ENCODE measurements at regions not wholly inside any gene's neighbourhood (a gene's known extent, or its start where the extent isn't known, plus 50 kb on each side); places are given as distances from the start of the nearest gene placed in this dataset.

GRCh38 chr20:19918965-19919329 lies 98.2 kb upstream of the NAA20 start (continued):
- peak; percentile 70; the same call in 1 of the 2 replicates for TF ChIP-seq TFAP4 (IDR thresholded peaks at IDR 0.05; ENCODE audit: borderline replicate concordance, low read depth)
- peak; percentile 53; the same call in 1 of the 3 replicates for TF ChIP-seq MXI1 (IDR thresholded peaks at IDR 0.05; ENCODE audit: borderline replicate concordance, low read depth, low read length)
- 0 out of 2 replicates have a peak, but pooled peaks have one; percentile 27 for TF ChIP-seq ZNF274 (CRISPR knock-in tag; IDR thresholded peaks at IDR 0.05)
- TF ChIP-seq ZNF572 (CRISPR knock-in tag; IDR thresholded peaks at IDR 0.05) = 0 out of 2 replicates have a peak, but pooled peaks have one; percentile 17

DNA sequence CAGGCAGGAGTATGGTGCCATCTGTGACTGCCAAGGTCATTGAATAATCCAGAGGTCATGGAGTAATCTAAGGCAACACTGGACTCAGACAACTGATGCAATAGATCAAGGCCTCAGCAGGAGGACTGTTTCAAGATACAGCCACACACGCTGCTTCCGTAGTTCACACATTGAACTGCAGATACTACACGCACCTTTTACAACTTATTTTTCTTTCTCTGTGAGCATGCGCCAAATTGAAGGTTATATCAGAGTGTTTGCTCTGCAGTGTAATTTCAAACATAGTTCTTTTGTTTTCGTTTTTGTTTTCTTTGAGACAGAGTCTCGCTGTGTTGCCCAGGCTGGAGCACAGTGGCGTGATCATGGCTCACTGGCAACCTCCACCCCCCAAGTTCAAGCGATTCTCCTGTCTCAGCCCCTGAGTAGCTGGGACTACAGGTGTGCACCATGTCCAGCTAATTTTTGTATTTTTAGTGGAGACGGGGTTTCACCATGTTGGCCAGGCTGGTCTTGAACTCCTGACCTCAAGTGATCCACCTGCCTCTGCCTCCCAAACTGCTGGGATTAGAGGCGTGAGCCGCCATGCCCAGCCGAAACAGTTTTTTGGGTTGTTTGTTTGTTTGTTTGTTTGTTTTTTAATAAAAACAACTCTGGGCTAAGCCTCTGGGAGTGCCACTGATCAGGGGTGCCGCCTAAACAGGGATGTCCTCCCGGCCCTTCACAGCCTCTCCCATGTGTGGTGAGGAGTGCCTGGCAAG lies 96.6 kb upstream of the NAA20 start:
- ATAC-seq = peak; percentile 59
- TF ChIP-seq SMARCC2 (IDR thresholded peaks at IDR 0.05) = no peak
- no peak for TF ChIP-seq ZFAT (CRISPR knock-in tag; conservative IDR thresholded peaks at IDR 0.05)
- no peak for TF ChIP-seq SMAD9 (CRISPR knock-in tag; IDR thresholded peaks at IDR 0.05)
- TF ChIP-seq, protein P1, sequence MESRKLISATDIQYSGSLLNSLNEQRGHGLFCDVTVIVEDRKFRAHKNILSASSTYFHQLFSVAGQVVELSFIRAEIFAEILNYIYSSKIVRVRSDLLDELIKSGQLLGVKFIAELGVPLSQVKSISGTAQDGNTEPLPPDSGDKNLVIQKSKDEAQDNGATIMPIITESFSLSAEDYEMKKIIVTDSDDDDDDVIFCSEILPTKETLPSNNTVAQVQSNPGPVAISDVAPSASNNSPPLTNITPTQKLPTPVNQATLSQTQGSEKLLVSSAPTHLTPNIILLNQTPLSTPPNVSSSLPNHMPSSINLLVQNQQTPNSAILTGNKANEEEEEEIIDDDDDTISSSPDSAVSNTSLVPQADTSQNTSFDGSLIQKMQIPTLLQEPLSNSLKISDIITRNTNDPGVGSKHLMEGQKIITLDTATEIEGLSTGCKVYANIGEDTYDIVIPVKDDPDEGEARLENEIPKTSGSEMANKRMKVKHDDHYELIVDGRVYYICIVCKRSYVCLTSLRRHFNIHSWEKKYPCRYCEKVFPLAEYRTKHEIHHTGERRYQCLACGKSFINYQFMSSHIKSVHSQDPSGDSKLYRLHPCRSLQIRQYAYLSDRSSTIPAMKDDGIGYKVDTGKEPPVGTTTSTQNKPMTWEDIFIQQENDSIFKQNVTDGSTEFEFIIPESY (CRISPR knock-in tag; IDR thresholded peaks at IDR 0.05) = peak; percentile 81; the same call in 1 of the 2 replicates
- TF ChIP-seq, protein P2, sequence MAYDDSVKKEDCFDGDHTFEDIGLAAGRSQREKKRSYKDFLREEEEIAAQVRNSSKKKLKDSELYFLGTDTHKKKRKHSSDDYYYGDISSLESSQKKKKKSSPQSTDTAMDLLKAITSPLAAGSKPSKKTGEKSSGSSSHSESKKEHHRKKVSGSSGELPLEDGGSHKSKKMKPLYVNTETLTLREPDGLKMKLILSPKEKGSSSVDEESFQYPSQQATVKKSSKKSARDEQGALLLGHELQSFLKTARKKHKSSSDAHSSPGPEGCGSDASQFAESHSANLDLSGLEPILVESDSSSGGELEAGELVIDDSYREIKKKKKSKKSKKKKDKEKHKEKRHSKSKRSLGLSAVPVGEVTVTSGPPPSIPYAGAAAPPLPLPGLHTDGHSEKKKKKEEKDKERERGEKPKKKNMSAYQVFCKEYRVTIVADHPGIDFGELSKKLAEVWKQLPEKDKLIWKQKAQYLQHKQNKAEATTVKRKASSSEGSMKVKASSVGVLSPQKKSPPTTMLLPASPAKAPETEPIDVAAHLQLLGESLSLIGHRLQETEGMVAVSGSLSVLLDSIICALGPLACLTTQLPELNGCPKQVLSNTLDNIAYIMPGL (CRISPR knock-in tag; IDR thresholded peaks at IDR 0.05; ENCODE audit: borderline replicate concordance in 1 of 2, low read depth in 1 of 2) = no peak
- no peak for TF ChIP-seq ARNT (IDR thresholded peaks at IDR 0.05)
- TF ChIP-seq, protein P3, sequence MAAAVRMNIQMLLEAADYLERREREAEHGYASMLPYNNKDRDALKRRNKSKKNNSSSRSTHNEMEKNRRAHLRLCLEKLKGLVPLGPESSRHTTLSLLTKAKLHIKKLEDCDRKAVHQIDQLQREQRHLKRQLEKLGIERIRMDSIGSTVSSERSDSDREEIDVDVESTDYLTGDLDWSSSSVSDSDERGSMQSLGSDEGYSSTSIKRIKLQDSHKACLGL (CRISPR knock-in tag; IDR thresholded peaks at IDR 0.05) = no peak
- TF ChIP-seq ZNF772 (CRISPR knock-in tag; IDR thresholded peaks at IDR 0.05) = 0 out of 2 replicates have a peak, but pooled peaks have one; percentile 50
- TF ChIP-seq NPAS2 (CRISPR knock-in tag; IDR thresholded peaks at IDR 0.05; ENCODE audit: borderline replicate concordance) = no peak

More for the DNA sequence above, 96.6 kb upstream of the NAA20 start:
- in situ Hi-C loops (cut with HindIII; ENCODE audit: extremely low pct_ligation_motif_present, low pct_unique_long_range_greater_than_20kb) (no loop called here), intact Hi-C loops (cut with micrococcal nuclease; ENCODE audit: unreplicated experiment) (loop anchor here (1.0 kb wide), 1 partner anchor 44 kb away; no protein-coding TSS in a partner anchor)
- Histone ChIP-seq H4K20me1 (ENCODE audit: insufficient read depth, low read length) (no peaks in the 10 kb centered on the region), H3K9me3 (ENCODE audit: low read length) (no peaks in the 10 kb centered on the region), H3K4me1 (ENCODE audit: insufficient read depth, low read length) (peaks cover 45% of the 10 kb centered on the region), H3K27me3 (ENCODE audit: control insufficient read depth in 1 of 2, insufficient read depth in 2 of 2, low read length in 2 of 2) (no peaks in the 10 kb centered on the region; a peak in 1 of 5 replicates), H2AFZ (ENCODE audit: low read length) (no peak overlapping the region), H3K36me3 (replicated peaks in 1 of 2; ENCODE audit: control insufficient read depth in 1 of 2, insufficient read depth in 2 of 2, low read length in 2 of 2) (no peaks in the 10 kb centered on the region), H3K27ac (ENCODE audit: extremely low read length, insufficient read depth, low read length) (peak overlapping the region; percentile 23), H3K9ac (ENCODE audit: insufficient read depth, low read depth, low read length) (no peak overlapping the region), H3K4me2 (ENCODE audit: low read depth, low read length) (peak overlapping the region; percentile 2), H3K4me3 (replicated peaks in 1 of 3; ENCODE audit: insufficient read depth in 1 of 3, low read depth in 2 of 3, low read length in 3 of 3) (no peak overlapping the region), H3K79me2 (ENCODE audit: insufficient read depth, low read length) (no peaks in the 10 kb centered on the region)
- POLR2A ChIA-PET = no interaction called here
- no TSS peak for BruUV-seq (replicated peaks)
- WGBS (ENCODE audit: low lambda C conversion rate) = 49% methylated on average over 14 of the region's 14 CpGs
- FAIRE-seq (peak; percentile 71), DNase-seq (ENCODE audit: low spot score) (peak; percentile 87)
- CTCF ChIA-PET (ENCODE audit: low intra/inter-chr PET ratio, low total read pairs) = no interaction called here

Measured in HepG2 (cell line).